ENCODE measurements at regions not wholly inside any gene's neighbourhood (a gene's known extent, or its start where the extent isn't known, plus 50 kb on each side); places are given as distances from the start of the nearest gene placed in this dataset.

DNA sequence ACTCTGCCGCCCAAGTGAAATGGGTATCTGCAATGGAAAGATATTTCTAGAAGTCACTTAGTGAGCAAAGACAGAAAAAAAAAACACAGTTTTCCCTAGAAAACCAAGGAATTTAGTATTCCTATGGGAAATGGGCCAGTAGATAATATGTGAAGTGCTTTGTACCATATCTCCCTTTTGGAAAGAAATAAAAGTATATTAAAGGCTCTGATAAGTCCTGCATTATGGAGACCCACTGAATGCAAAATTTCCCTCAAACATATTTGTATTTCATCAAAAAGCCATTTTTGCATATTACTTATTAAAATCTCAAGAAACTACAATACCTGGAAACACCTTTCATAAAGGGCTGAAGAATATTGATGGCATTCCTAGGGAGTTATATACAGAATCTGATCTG lies 51.6 kb upstream of the DYNLRB2 start:
- TF ChIP-seq, protein P1, sequence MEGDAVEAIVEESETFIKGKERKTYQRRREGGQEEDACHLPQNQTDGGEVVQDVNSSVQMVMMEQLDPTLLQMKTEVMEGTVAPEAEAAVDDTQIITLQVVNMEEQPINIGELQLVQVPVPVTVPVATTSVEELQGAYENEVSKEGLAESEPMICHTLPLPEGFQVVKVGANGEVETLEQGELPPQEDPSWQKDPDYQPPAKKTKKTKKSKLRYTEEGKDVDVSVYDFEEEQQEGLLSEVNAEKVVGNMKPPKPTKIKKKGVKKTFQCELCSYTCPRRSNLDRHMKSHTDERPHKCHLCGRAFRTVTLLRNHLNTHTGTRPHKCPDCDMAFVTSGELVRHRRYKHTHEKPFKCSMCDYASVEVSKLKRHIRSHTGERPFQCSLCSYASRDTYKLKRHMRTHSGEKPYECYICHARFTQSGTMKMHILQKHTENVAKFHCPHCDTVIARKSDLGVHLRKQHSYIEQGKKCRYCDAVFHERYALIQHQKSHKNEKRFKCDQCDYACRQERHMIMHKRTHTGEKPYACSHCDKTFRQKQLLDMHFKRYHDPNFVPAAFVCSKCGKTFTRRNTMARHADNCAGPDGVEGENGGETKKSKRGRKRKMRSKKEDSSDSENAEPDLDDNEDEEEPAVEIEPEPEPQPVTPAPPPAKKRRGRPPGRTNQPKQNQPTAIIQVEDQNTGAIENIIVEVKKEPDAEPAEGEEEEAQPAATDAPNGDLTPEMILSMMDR (IDR thresholded peaks at IDR 0.05), result no peak
- no peak for TF ChIP-seq POLR2A (IDR thresholded peaks at IDR 0.05)
- H3K27ac ChIP-seq, result no peak overlapping the region
- H3K4me1 ChIP-seq, result no peaks in the 10 kb centered on the region

DNA sequence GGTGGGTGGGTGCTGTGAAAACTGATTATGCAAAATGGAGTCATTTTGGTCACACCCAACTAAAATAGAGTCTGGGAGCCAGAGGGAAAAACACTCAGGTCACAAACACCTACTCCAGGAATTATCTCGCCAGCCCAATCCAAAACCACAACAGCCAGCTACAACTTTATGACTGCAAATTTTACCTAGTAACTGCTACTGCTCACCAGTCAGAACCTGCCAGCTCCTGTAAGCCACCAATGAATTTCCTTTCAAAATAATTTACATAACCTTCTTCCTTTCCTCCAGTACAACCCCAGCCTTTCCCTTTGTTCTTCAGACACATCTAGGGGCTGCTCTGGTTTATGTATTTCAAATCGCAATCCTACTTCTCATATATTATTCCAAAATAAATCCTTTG lies 52.6 kb upstream of the DYNLRB2 start:
- Histone ChIP-seq H3K4me3 (no peak overlapping the region), H3K36me3 (no peaks in the 10 kb centered on the region), H3K27me3 (no peaks in the 10 kb centered on the region), H3K27ac (no peak overlapping the region), H3K9me3 (no peaks in the 10 kb centered on the region), H3K4me1 (no peaks in the 10 kb centered on the region)
- no peak for DNase-seq
- TF ChIP-seq, protein P1 (IDR thresholded peaks at IDR 0.05), result no peak
- no peak for TF ChIP-seq POLR2A (IDR thresholded peaks at IDR 0.05)

More for the DNA sequence above, 51.6 kb upstream of the DYNLRB2 start:
- Histone ChIP-seq H3K27me3 (no peaks in the 10 kb centered on the region), H3K9me3 (no peaks in the 10 kb centered on the region), H3K4me3 (no peak overlapping the region), H3K36me3 (no peaks in the 10 kb centered on the region)
- DNase-seq, result no peak

DNA sequence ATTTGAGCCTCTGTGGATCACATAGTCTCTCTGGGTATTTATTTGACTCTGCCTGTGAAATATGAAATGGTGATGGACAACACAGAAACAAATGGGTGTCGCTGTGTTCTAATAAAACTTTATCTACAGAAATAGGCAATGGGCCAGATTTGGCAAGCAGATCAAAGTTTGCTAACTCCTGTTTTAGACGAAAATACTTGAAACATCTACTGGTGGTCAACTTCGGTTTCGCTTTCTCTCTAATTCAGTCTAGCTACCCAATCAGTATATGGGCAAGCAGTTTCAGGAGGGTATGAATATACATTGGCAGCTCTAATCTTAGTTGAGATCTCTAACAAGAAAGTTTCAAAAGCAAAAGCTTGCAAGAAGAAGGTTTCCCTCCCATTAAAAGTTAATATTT lies 60.1 kb upstream of the DYNLRB2 start:
- DNase-seq, result no peak
- H3K27me3 ChIP-seq, result no peaks in the 10 kb centered on the region
- no peaks in the 10 kb centered on the region for H3K36me3 ChIP-seq
- H3K27ac ChIP-seq, result no peak overlapping the region
- TF ChIP-seq, protein P1 (IDR thresholded peaks at IDR 0.05), result no peak
- TF ChIP-seq POLR2A (IDR thresholded peaks at IDR 0.05), result no peak
- H3K4me1 ChIP-seq, result no peaks in the 10 kb centered on the region
- H3K9me3 ChIP-seq, result no peaks in the 10 kb centered on the region
- no peak overlapping the region for H3K4me3 ChIP-seq

DNA sequence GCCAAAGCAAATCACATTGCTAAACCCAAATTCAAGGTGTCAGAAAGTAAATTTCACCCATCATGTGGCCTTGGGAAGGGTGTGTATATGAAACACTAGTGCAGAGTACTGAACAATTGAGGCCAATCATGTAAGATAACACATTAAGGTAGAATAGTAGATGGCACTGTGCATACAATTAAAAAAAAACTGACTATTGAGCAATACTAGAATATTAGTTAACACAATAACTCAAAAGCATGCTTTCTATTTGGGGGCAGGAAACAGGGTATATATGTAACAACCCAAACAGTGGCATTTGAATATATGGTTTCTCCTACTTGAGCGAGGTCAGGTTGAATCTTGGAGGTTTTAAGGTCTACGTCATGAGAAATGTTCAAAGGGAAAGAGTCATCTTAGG lies 63.0 kb upstream of the DYNLRB2 start:
- DNase-seq, result no peak
- Histone ChIP-seq H3K4me3 (no peak overlapping the region), H3K27ac (no peak overlapping the region), H3K36me3 (no peaks in the 10 kb centered on the region), H3K9me3 (no peaks in the 10 kb centered on the region), H3K27me3 (no peaks in the 10 kb centered on the region), H3K4me1 (no peaks in the 10 kb centered on the region)
- TF ChIP-seq, protein P1 (IDR thresholded peaks at IDR 0.05), result no peak
- no peak for TF ChIP-seq POLR2A (IDR thresholded peaks at IDR 0.05)

DNA sequence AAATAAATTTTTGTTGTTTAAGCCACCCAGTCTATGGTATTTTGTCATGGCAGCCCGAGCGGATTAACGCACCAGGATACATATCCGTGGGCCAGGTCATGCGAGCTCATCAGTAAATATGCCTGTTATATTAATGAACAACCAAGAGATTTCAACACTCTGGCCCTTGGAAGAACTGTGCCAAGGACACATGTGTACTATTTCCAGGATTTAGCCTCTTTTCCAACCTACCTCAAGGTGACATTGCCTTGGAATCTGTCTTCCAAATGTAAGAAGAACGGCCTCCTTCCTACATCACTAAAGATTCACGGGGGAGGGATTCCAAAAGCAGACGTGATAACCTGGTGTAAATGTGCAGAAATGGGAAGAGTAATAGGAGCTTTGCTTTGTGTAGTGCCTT lies 72.8 kb upstream of the DYNLRB2 start:
- Histone ChIP-seq H3K4me1 (peaks cover 0 to 5% (median 2%) of the 10 kb centered on the region in 4 donors), H3K9me3 (no peaks in the 10 kb centered on the region), H3K27me3 (no peaks in the 10 kb centered on the region), H3K36me3 (no peaks in the 10 kb centered on the region), H3K27ac (no peak overlapping the region), H3K4me3 (no peak overlapping the region)
- DNase-seq, result no peak
- TF ChIP-seq POLR2A (IDR thresholded peaks at IDR 0.05), result no peak
- TF ChIP-seq, protein P1 (IDR thresholded peaks at IDR 0.05), result no peak

All from Peyer's patch (tissue), 4 donors.